IPS DF 6.9 (cell line): ENCODE measurements at regions not wholly inside any gene's neighbourhood (a gene's known extent, or its start where the extent isn't known, plus 50 kb on each side); places are given as distances from the start of the nearest gene placed in this dataset.
"Not testable (repeated sequence)": the region's sequence is repeated elsewhere in the genome, so short reads cannot be mapped to it uniquely, and the experiment has no call there.

Experiments used
- DNase-seq: peaks from one replicate; pipeline ENCODE4 v3.0.0-alpha.2; 2013; ENCODE audit warnings: low read depth, low spot score
- H3K27ac ChIP-seq: one replicate; pipeline ENCODE4 v1.5.1; 2013; ENCODE audit warnings: low read length, control low read depth
- H3K27me3 ChIP-seq: 2 replicates; pipeline ENCODE4 v1.6.1; 2013; ENCODE audit warnings: mild to moderate bottlenecking, low read length; ENCODE audit not compliant: control insufficient read depth, insufficient read depth
- H3K36me3 ChIP-seq: 2 replicates; pipeline ENCODE4 v1.6.1; 2013; ENCODE audit warnings: low read length; ENCODE audit not compliant: control insufficient read depth, insufficient read depth
- H3K4me1 ChIP-seq: 2 replicates; pipeline ENCODE4 v1.6.1; 2013; ENCODE audit warnings: low read length; ENCODE audit not compliant: control insufficient read depth, insufficient read depth
- H3K4me3 ChIP-seq: 2 replicates; pipeline ENCODE4 v1.5.1; 2013; ENCODE audit warnings: mild to moderate bottlenecking, low read length
- H3K9me3 ChIP-seq: 2 replicates; pipeline ENCODE4 v1.6.1; 2013; ENCODE audit warnings: low read length, inconsistent platforms; ENCODE audit not compliant: control insufficient read depth, insufficient read depth
- WGBS: extraction: QIAGEN DNeasy Blood & Tissue Kit; methylation state at CpG from one replicate; pipeline ENCODE4 v1.1.7; 2013; ENCODE audit warnings: mixed read lengths, missing lambda C conversion rate; ENCODE audit not compliant: insufficient read length, insufficient coverage; 5-methylcytosine and 5-hydroxymethylcytosine counted together

GRCh38 chr13:34369931-34370330 lies 552.0 kb downstream of the RFC3 start:
- H3K9me3 ChIP-seq: no peaks in the 10 kb centered on the region
- no peak overlapping the region for H3K4me3 ChIP-seq
- no peaks in the 10 kb centered on the region for H3K27me3 ChIP-seq
- no peaks in the 10 kb centered on the region for H3K36me3 ChIP-seq
- no peak overlapping the region for H3K27ac ChIP-seq
- no peaks in the 10 kb centered on the region for H3K4me1 ChIP-seq
- DNase-seq: no peak
- WGBS: no CpG with 5 or more reads among the region's 1 CpG

GRCh38 chr13:34371108-34371507 lies 553.2 kb downstream of the RFC3 start:
- no peak overlapping the region for H3K27ac ChIP-seq
- DNase-seq: no peak
- H3K4me1 ChIP-seq: no peaks in the 10 kb centered on the region
- no peaks in the 10 kb centered on the region for H3K9me3 ChIP-seq
- no peaks in the 10 kb centered on the region for H3K36me3 ChIP-seq
- WGBS: no CpG with 5 or more reads among the region's 2 CpGs
- H3K4me3 ChIP-seq: no peak overlapping the region
- no peaks in the 10 kb centered on the region for H3K27me3 ChIP-seq

GRCh38 chr13:34371645-34372395 lies 553.9 kb downstream of the RFC3 start:
- no peaks in the 10 kb centered on the region for H3K27me3 ChIP-seq
- peaks cover 2% of the 10 kb centered on the region; the same call in 1 of the 2 replicates for H3K4me1 ChIP-seq
- WGBS: no CpG with 5 or more reads among the region's 3 CpGs
- DNase-seq: no peak
- no peak overlapping the region for H3K27ac ChIP-seq
- no peaks in the 10 kb centered on the region for H3K9me3 ChIP-seq
- H3K4me3 ChIP-seq: no peak overlapping the region
- no peaks in the 10 kb centered on the region for H3K36me3 ChIP-seq

- Histone ChIP-seq H3K9me3 (no peaks in the 10 kb centered on the region), H3K4me3 (no peak overlapping the region), H3K36me3 (no peaks in the 10 kb centered on the region), H3K4me1 (peaks cover 2% of the 10 kb centered on the region; the same call in 1 of the 2 replicates), H3K27me3 (no peaks in the 10 kb centered on the region), H3K27ac (no peak overlapping the region)
- WGBS: no CpG with 5 or more reads among the region's 4 CpGs
- DNase-seq: no peak
Measured at GRCh38 chr13:34372581-34372980, 554.6 kb downstream of the RFC3 start.

- Histone ChIP-seq H3K27ac (no peak overlapping the region), H3K4me1 (peaks cover 2% of the 10 kb centered on the region; the same call in 1 of the 2 replicates), H3K36me3 (no peaks in the 10 kb centered on the region), H3K27me3 (no peaks in the 10 kb centered on the region), H3K9me3 (no peaks in the 10 kb centered on the region), H3K4me3 (no peak overlapping the region)
- DNase-seq: no peak
Measured at GRCh38 chr13:34376483-34376882, 558.5 kb downstream of the RFC3 start.

GRCh38 chr13:34381228-34381627 lies 560.8 kb upstream of the NBEA start:
- H3K36me3 ChIP-seq: no peaks in the 10 kb centered on the region
- peaks cover 2% of the 10 kb centered on the region; the same call in 1 of the 2 replicates for H3K4me1 ChIP-seq
- no peaks in the 10 kb centered on the region for H3K9me3 ChIP-seq
- H3K27ac ChIP-seq: no peak overlapping the region
- H3K27me3 ChIP-seq: no peaks in the 10 kb centered on the region
- H3K4me3 ChIP-seq: no peak overlapping the region
- WGBS: no CpG with 5 or more reads among the region's 6 CpGs
- DNase-seq: no peak

GRCh38 chr13:34383728-34384127 lies 558.3 kb upstream of the NBEA start:
- DNase-seq: no peak
- Histone ChIP-seq H3K4me1 (no peaks in the 10 kb centered on the region), H3K36me3 (no peaks in the 10 kb centered on the region), H3K4me3 (no peak overlapping the region), H3K27me3 (no peaks in the 10 kb centered on the region), H3K27ac (no peak overlapping the region), H3K9me3 (no peaks in the 10 kb centered on the region)
- no CpG with 5 or more reads among the region's 3 CpGs for WGBS

- H3K27ac ChIP-seq, H3K36me3 ChIP-seq, H3K4me1 ChIP-seq, DNase-seq, H3K4me3 ChIP-seq, H3K27me3 ChIP-seq, H3K9me3 ChIP-seq: not testable (repeated sequence)
Measured at GRCh38 chr13:34386229-34386628, 555.8 kb upstream of the NBEA start.

- H3K4me3 ChIP-seq: no peak overlapping the region
- no peaks in the 10 kb centered on the region for H3K27me3 ChIP-seq
- H3K4me1 ChIP-seq: no peaks in the 10 kb centered on the region
- WGBS: no CpG with 5 or more reads among the region's 2 CpGs
- no peak for DNase-seq
- no peak overlapping the region for H3K27ac ChIP-seq
- H3K36me3 ChIP-seq: no peaks in the 10 kb centered on the region
- H3K9me3 ChIP-seq: no peaks in the 10 kb centered on the region
Measured at GRCh38 chr13:34391076-34391475, 551.0 kb upstream of the NBEA start.

- Histone ChIP-seq H3K4me3 (no peak overlapping the region), H3K27me3 (no peaks in the 10 kb centered on the region), H3K9me3 (no peaks in the 10 kb centered on the region), H3K27ac (no peak overlapping the region), H3K4me1 (no peaks in the 10 kb centered on the region), H3K36me3 (no peaks in the 10 kb centered on the region)
- no CpG with 5 or more reads among the region's 1 CpG for WGBS
- DNase-seq: no peak
Measured at GRCh38 chr13:34401696-34402095, 540.4 kb upstream of the NBEA start.
